ENCODE measurements at regions not wholly inside any gene's neighbourhood (a gene's known extent, or its start where the extent isn't known, plus 50 kb on each side); places are given as distances from the start of the nearest gene placed in this dataset.

GRCh38 chr16:87552072-87552718, 50.1 kb upstream of the JPH3 start:
- DNase-seq = no peak

DNA sequence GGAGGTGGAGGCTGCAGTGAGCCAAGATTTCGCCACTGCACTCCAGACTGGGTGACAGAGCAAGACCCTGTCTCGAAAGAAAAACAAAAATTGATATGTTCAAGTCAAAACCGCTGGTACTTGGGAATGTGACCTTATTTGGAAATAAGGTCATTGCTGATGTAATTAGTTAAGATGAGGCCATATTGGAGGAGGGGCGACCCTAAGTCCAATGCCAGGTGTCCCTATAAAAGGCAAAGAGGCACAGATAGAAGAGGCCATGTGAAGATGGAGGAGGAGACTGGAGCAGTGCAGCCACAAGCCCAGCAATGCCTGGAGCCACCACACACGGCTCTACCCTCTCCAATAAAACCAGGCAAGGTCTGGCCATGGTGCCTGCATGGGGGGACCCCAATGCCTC, 50.8 kb upstream of the JPH3 start:
- no peak for DNase-seq

- DNase-seq = peak; percentile 75
Observed at GRCh38 chr16:87550495-87550961, 51.8 kb upstream of the JPH3 start.

- no peak for DNase-seq
Observed at GRCh38 chr16:87549627-87550494, 52.4 kb upstream of the JPH3 start.

DNA sequence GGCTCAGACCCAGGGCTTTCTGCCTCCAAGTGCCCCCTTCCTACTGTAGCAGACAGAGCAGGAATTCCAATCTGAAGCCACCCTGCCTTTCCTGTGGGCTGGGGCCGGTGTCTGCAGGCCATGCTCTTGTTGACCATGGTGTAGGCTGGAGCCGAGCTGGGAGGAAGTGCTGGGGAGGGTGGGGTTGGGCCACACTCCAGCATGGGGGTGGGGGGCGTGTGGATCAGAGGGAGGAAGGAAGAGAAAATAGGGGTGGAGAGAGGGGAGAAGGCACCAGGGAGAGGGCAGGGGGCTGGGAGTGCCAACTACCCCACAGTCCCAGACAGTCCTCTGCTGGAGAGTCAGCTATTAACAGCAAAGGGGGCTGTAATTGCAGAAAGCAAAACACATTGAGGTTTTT, 54.3 kb upstream of the JPH3 start:
- no peak for DNase-seq

DNA sequence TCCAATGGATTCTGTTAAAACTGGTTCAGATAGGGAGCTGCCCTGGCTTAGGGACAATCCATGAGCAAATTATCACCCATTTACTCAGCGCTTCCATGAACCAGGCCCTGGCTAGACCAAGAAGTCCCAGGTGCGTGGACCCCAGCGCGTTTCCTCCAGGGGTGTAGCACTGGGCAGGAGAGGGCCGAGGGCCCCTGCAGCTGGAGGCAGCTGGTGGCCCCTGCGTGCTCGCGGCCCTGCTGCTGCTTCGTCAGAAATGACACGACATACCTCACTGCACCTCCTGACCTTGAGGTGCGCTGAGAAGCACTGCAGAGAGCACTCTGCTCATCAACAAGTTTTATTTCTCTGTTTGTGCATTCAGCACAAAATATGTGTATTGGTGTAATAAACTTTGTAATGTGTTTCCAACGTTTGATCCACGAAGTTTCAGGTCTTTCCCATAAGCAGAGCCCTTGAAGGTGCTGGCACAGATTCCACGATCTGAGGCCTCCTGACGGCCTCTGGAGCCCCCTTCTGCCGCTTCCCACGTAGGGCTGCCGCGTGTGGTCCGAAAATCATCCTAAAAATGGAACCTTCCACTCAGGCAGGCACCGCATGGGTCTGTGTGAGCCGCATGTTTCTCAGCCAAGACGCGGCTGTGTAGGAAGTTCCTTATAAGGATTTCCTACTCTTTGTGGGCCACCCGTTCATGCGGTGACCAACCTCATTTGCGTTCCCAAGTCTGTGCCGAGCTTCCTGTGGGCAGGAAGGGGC, 50.8 kb upstream of the ZCCHC14 start:
- DNase-seq = peak; percentile 27

GRCh38 chr16:87542531-87543102, 49.8 kb upstream of the ZCCHC14 start:
- no peak for DNase-seq

Data from CD4-positive, alpha-beta T cell treated with Interleukin-17A for 4 hours (primary cell).